Stimulated activated CD4-positive, alpha-beta T cell treated with anti-CD3 and anti-CD28 coated beads, Interleukin-4, amount 100 ng/mL, for 4 hours (primary cell): ENCODE measurements at regions not wholly inside any gene's neighbourhood (a gene's known extent, or its start where the extent isn't known, plus 50 kb on each side); places are given as distances from the start of the nearest gene placed in this dataset.
A peak's percentile ranks its signal among the peaks of the same experiment; 100 is the strongest.

ENCODE experiments used
- DNase-seq, 2 experiments: peaks; one replicate each; pipeline ENCODE4 v3.0.0-alpha.2; 2020

DNA sequence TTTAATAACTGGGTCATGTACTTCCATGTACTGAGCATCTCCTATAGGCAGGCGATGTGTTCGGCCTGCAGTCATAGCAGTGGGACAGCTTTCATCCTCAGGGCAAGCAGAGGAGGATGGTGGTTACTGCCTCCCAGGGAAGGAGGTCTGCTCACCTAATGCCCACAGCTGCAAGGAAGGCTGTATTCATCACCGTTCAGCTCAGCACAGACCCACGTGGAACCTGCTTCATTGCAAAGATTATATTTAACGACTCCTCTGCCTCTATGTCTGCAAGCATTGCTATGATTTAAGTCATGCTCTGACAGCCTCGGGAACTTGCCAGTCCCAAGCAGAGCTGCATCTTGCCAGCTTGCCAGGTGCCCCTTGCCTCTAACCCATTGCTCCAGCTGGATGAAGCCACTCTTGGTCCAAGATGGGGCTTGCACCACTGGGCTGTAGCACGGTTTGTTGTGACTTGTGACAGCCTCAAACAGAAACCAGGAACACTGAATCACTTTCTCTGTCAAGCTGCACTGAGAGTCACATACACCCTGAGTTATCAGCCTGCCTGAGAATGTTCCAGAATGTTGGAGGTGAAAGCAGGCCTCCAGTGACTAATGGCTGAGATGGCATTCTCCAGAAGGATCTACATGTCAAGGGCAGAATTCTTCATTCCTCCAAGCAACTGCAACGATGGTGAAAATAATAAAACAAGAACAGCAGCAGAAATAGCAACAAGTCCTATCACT is 651.1 kb upstream of the ID2 start:
- DNase-seq = no peak

DNA sequence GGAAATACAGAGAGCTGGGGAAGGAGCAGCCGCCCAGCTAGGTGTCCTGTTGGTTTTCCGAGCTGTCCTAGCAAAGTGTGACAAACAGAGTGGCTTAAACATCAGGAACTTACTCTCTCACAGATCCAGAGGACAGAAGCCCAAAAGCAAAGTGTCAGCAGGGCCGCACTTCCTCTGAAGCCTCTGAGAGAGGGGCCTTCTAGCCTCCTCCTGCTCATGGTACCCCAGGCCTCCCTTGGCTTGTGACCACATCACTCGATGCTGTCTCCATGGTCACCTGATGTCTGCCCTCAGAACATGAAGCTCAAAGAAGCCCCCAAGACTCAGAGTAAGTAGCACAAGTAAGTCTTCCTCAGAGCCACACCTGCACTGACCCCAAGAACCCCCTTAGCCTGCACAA is 650.5 kb upstream of the ID2 start:
- DNase-seq = no peak

DNA sequence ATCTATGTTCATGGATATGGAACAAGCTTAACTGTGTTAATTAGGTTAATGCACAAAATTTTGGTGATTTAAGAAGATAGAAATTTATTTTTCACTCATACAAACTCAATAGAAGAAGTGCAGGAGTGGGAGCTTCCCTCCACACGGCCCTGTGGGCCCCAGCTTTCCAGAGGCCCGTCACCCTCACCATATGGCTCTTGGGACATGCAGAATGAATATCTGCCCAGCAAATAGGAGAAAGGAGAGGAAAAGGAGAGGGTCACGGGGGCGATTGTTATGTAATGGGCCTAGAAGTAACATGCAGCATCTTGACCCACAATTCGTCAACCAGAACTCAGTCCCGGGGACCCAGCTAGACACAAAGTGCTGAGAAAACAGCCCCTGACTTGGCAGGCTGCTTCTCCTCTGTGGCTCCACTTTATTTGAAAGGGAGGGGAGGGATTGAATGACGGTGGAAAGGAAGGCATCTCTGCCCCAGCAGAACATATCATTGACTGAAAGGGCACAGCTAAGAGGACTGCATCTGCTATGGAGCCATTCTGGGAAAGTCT is 648.2 kb upstream of the ID2 start:
- DNase-seq = no peak

DNA sequence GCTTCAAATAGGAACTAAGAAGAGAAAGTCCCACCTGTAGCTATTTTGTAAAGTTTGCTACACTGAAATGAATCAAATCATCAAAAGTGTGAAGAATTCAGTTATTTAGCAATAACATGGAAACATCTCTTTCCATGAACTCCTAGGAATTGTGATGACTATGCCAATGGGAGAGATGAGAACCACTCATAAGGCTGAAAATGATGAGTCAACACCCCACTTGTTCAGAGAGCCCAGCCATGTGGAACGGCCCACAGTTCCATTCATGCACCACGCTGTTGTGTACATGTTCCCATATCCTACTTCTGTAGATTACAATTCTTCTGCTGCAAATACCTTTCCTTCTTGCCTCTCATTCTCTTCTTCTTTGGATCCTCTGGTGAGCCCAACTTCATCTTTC is 645.5 kb upstream of the ID2 start:
- DNase-seq = no peak

DNA sequence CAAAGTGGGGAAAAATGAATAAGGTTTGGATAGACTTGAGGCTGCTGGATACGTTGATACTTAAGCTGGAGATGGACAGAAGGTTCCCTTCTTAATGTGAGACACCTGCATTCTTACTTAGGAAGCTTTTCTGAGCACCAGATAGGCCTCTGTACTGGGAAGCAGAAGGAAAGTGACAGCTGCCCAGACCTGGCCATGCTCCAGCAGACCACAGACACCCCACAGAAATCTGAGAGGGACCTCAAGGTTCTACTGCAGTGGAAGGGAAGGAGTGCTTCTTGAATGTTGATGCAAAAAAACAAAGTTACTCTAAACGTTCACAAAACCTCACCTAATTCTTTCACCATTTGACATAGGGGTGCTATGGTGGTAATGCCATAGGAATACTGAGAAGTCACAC is 642.1 kb upstream of the ID2 start:
- DNase-seq = no peak

DNA sequence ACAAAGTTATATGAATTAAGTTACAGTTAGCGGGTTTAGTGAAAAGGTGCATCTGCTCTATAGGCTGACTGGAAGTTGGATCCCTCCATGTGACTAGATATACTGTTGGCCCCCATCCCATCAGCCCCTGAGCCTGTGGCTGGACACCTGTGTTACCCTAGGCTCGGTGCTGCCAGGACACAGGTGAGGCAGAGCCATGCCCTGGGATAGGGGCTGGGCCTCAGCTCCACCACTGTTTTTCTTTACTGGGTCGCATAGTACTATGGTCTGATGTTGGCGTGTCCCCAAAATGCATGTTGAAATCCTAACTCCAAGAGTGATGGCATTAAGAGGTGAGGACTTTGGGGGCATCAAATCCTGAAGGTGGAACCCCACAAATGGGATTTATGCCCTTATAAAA is 638.6 kb upstream of the ID2 start:
- DNase-seq = no peak

DNA sequence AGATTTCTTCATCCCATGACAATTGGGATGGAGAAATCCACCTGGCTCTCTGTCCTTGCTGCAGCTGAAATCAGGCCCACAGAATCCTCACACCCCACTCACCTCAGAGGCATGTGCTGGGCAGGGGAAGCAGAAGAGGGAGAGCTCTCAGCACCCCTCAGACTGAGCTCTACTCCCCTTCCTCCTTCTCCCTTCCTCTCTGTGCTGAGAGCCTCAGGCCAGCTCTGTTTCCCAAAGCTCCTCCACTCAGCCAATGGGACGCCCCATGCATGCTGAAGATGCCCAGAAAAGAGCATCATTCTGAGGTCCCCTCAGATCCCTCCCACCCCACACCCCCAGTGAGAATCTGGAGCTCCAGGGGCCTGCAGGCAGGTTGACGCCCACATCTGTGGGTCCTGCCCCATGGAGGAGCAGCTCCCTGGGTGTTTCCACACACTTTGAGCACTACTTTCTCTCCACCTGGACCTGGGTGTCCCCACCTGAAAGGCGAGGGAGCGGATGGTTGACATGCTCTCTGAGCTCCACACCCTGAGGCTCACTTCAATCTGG is 637.7 kb upstream of the ID2 start:
- DNase-seq = no peak

DNA sequence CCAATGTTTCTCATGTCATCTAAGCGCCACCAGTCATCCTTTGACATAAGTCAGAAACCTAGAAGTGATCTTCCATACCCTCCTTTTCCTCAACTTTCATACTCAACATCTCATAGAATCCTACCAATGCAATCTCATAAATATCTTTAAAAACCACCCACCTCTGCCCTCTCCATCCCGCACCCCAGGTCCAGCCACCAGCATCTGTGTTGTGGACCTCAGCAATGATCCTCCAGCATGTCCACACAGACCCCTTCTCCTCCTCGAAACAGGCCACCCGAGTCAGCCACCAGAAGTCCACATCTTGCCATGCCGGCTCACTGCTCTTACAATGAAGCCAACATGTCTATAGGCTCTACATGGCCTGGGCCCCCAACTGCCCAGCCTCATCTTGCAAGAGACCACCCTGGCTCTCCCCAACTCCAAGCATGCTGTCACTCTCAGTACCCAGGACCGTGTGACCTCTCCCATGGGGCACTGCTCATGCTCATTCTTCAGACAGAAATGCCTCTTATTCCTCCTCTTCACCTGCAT is 636.7 kb upstream of the ID2 start:
- DNase-seq = no peak

DNA sequence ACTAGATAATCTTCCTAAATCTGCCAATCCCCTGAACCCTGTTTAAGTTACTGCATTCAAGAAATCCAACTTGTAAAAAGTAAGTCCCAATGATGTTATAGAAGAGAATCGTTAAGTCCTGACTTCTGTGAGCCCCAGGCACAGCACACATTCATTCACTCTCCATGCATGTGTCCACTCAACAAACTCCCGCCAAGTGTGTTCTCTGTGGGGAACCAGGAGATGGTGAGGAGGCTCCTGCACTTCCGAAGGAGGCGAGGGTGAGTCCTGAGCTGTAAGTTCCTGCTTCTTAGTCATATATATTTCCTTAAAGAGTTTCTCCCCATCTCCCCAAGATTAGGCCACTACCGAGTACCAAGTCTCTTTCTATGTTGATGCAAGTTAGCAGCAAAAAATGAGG is 635.0 kb upstream of the ID2 start:
- no peak for DNase-seq

DNA sequence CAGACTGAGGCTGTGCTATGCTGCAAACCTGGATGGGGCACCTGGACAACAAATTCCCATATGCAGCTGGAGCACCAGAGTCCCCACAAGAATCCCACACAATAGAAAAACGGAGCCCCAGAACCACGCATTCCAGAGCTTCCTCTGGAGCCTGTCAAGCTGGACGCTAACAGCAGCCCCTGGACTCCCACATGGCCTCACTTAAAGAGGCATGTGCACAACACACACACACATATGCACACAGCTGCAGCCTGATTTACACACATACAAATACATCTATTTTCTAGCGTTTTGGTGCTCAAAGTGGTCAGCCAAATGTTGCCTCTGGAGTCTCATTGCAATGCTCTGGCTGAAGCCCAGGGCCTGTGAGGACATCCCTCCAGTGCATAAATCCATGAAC is 632.7 kb upstream of the ID2 start:
- no peak for DNase-seq

DNA sequence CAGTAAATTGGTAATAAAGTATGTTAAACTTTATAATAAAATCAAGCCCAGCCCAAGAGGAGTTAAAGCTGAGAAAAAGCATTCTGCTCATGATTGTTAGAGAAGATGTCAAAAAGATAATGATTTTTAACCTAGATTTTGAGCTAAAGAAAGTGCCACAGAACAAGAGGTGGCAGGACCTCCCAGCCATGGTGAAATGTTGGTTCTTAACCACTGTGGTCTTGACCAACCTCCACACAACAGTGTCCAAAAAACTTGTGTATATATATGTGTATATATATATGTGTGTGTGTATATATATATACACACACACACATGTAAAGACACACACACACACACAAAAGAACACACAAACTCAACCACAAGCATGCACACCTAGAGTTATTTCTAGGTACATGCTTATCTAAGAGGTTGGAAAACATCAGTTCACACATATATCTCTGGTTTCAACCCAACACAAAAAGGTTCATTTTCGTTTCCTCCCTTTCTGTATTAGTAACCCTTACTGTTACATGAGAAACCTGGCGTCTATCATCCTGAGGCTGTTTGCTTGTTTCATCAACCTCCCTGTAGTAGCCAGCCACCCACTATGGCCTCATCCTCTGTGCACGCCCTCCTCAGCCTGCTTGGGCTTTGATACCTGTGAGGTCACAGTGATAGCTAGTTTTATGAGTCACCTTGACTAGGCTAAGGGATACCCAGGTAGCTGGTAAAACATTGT is 631.8 kb upstream of the ID2 start:
- DNase-seq = peak in 1 of 2 experiments; percentile 36

DNA sequence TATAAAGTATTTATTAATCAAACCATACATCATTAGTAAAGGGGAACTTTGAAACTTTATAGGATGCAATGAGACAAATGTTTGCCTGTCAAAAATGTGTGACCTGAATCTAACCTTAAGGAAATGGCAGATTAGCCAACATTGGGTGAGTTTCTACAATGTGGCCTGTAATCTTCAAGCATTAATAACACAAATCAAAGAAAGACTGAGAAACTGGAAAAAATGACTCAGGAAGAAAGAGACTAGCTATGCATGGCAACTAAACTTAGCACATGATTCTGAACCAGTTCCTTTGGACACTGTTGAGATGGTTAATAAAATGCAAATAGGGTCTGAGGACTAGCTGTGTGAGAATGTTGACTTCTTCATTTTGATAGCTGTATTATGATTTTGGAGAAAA is 628.6 kb upstream of the ID2 start:
- DNase-seq = no peak

DNA sequence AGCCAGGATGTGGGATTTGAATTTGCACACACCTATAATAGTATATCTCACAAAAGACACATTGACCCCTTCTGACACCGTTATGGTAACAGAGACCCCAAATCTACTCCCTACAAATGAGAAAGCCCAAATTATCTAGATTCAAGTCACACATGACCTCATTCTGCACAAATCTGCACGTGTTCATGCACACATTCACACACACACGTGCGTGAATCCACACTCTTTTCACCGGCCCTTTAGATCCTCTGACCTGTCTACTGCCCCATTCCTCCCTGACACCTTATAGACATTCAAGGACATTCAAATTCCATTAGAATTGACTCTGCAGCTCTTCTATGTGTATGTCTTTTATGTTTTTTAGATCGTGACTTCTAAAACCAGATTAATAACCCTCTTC is 627.8 kb upstream of the ID2 start:
- DNase-seq = no peak

DNA sequence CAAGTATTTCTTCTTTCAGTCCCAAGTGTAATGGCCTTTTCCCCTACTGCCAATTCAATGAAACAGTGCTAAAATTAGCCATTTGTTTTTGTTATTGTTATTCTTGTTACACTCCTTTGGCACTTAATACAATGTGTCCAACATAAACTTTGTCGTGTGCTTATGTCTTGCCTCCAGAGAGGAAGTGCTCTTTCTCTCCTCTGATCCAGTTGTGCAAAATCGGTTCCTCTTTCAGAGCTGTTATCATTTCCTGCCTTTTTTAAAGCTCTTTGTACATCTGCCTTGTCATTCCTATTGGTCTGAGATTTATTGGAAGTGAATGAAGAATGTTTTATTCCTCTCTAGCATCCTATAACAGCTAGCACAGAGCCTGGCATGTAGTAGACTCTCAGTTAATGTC is 623.2 kb upstream of the ID2 start:
- DNase-seq = no peak

DNA sequence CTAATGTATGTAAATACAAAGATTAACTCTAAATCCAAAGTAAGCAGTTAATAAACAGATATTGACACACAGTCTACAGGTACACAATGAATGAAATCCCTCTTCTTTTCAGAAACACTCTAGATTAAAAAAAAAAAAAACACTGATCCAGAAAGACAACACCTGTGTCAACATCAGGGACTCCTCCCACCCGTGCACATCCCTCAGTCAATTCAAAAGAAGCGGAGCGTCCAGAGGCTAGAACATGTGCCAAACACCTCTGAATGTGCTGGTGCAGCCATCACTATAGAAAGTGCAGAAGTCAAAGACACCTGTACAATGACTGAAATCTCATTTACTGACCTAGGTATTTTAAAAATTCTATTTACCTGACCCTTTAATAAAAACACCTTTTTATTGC is 622.6 kb upstream of the ID2 start:
- no peak for DNase-seq

DNA sequence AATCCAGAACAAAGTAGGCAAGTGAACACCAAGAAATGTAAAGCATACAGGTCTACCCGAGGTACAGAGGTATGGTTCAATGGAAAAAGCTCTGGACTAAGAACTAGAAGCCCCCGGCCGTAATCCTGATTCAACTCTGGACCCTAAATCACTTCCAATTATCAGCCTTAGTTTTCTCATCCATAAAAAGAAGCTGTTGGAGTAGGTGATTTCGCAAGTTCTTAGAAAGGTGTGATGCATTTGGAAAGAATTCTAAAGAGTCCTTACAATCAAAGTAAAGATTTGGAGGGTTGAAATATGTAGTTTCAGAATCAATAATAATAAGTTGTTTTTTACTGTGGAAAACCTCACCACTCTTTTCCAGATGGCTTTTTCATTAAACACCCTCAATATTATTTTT is 622.1 kb upstream of the ID2 start:
- no peak for DNase-seq

DNA sequence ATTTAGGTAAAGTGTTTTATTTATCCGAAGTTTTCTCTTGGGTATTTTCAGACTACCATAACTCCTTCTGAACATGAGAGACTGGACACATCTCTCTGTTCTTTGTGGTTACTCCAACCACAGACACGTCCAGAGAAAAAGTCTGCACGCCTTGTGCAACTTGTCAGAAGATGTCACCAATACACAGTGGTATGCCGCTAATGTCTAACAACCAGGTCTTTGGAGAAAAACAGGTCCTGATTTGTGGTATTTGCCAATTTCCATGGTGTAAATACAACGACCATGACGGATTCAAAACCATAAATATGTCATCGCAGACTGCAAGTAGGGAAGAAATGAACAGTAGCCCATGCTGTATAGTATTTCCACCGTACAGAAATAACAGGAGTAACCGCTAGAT is 620.6 kb upstream of the ID2 start:
- DNase-seq = no peak

DNA sequence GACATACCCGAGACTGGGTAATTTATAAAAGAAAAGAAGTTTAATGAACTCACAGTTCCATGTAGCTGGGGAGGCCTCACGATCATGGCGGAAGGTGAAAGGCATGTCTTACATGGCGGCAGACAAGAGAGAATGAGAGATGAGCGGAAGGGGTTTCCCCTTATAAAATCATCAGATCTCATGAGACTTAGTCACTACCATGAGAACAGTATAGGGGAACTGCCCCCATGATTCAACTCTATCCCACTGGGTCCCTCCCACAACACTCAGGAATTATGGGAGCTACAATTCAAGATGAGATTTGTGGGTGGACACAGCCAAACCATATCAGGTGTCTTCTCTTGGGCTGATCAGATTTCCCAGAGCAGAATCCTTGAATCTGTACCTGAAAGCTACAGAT is 617.3 kb upstream of the ID2 start:
- DNase-seq = no peak

DNA sequence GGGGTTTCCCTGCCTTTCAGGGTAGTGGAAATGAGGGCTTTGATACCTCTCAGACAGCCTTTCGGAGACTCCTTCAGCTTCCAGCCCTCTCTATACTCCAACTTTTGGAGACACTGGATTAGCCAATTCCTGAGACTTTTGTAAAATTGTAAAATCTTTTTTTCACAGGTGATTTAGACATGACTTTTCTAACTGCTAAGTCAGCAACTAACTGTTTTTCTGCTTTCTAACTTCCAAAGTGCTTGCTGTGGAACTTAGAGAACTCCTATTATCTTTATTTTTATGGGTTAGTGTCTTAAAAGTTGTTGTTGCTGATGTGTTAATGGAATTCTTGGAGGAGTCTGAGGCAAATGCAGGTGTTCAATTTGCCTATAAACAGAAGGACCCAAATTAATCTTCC is 616.7 kb upstream of the ID2 start:
- no peak for DNase-seq

DNA sequence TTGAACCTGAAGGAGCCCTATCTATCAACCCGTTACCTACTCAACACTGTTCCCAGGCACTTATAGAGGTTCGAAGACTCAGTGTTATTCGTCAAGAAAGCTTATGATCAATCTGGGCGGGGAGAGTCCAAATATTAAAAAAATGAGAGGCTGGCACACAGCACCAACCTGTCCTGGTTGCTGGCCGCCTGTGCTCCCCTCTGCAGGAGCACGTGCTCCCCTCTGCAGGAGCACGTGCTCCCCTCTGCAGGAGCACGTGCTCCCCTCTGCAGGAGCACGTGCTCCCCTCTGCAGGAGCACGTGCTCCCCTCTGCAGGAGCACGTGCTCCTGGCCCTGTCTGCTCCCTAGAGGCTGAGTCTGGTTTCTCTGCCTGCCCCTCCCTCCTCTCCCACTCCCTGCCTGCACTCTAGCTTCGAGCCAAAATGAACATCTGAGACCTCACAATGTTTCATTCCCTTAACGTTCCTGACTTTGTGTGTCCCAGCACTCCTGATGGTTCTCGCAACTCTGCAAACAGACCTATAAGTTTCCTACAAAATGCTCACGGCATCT is 614.0 kb upstream of the ID2 start:
- no peak for DNase-seq

DNA sequence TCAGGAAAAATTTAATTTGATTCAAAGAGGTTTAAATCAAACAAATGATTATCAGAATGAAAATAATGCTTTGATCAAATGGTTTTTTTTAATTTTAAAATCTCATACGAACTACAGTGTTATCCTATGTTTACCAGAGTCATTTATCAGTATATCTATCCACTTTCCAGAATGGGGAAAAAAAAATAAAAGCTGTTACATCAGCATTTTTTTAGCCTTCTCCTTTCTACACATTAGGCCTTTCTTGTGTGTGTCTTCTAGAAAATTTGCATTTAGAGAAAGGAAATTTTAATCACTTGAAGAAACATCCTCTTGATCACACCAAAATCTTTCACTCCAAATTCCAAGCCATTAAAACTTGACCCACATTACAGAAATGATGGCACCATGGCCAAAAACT is 608.9 kb upstream of the ID2 start:
- DNase-seq = no peak

DNA sequence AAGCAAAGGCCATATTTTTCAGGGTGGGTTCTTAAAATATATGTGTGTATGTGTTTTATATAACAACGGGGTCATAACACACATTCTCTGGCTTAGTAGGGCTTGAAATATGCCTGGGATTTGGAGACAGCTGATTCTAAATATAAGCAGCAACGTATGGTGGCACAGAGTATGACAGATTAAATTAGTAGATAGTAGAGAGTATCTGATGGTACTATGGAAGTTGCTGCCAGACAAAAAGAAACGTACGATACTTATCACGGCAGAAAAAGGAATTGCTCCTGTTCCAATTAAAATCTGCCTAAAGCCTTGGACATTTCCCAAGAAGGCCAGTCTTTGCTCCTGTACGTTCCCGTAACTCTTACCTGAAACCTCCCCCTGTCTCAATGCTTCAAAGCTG is 607.9 kb upstream of the ID2 start:
- no peak for DNase-seq

DNA sequence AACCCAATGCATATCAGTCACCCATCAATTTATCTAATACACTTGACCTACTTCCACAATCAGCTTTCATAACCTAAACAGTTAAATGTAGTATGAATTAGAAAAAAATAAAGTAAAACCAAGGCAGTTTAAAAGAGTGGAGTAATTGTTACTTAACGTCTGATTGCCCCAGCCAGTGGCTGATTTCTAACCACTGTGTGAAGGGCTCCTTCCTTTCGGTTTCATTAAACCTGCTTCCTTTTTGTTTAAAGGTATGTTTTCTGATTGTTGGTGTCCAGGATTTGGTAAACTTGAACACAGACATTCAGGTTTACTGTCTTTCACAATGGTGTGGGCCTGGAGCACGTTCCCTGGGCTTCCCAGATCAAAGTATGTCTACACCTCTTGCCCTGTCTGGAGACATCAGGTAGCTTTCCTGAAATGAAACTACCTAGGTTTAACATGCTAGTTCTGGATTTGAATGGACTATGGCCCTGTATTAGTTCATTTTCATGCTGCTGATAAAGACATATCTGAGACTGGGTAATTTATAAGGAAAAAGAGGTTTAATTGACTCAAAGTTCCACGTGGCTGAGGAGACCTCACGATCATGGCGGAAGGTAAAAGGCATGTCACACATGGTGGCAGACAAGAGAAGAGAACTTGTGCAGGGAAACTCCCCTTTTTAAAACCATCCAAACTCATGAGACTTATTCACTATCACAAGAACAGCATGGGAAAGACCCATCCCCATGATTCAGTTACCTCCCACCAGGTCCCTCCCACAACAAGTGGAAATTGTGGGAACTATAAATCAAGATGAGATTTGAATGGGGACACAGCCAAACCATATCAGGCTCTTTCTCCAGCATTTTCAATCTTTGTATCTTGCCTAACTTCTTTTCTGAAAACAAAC is 605.2 kb upstream of the ID2 start:
- no peak for DNase-seq
